ENCODE measurements at regions not wholly inside any gene's neighbourhood (a gene's known extent, or its start where the extent isn't known, plus 50 kb on each side); places are given as distances from the start of the nearest gene placed in this dataset.

DNA sequence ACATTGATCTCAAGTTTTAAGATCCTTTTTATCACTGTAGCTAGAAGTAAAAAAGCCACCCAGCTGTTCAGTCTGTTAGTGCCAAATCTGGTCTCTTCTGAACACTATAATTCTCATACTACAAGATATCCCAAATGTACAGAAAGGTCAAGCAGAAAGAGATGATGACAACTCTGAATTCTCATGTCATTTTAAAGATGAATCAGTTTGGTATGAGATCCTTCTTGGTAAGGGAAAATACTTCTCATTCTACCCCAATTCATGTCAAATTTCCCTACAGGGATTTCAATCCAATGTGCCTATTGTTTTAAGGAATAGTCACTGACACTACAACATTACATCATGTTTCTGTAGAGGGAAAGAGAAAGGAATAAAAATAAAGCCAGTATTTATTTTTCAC, 184.5 kb downstream of the CPEB2 start:
- TF ChIP-seq, protein P1, sequence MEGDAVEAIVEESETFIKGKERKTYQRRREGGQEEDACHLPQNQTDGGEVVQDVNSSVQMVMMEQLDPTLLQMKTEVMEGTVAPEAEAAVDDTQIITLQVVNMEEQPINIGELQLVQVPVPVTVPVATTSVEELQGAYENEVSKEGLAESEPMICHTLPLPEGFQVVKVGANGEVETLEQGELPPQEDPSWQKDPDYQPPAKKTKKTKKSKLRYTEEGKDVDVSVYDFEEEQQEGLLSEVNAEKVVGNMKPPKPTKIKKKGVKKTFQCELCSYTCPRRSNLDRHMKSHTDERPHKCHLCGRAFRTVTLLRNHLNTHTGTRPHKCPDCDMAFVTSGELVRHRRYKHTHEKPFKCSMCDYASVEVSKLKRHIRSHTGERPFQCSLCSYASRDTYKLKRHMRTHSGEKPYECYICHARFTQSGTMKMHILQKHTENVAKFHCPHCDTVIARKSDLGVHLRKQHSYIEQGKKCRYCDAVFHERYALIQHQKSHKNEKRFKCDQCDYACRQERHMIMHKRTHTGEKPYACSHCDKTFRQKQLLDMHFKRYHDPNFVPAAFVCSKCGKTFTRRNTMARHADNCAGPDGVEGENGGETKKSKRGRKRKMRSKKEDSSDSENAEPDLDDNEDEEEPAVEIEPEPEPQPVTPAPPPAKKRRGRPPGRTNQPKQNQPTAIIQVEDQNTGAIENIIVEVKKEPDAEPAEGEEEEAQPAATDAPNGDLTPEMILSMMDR (conservative IDR thresholded peaks at IDR 0.05 in 1 of 2, IDR thresholded peaks at IDR 0.05 in 1 of 2; ENCODE audit: extremely low read depth in 1 of 2, insufficient read depth in 1 of 2, low read depth in 1 of 2, low read length in 2 of 2): no peak
- no peak for TF ChIP-seq EZH2 (IDR thresholded peaks at IDR 0.05; ENCODE audit: borderline replicate concordance, low read length)
